Panc1 (cell line): ENCODE measurements at regions not wholly inside any gene's neighbourhood (a gene's known extent, or its start where the extent isn't known, plus 50 kb on each side); places are given as distances from the start of the nearest gene placed in this dataset.

Source experiments
- SIN3A ChIP-seq: IDR thresholded peaks from 2 replicates; pipeline ENCODE4 v1.6.1; 2012; ENCODE audit warnings: low read depth, mild to moderate bottlenecking, low read length, moderate library complexity, borderline replicate concordance; ENCODE audit not compliant: insufficient read depth
- TF ChIP-seq, protein P1 (sequence below): fragments of 450-650 bp; IDR thresholded peaks from 2 replicates; pipeline ENCODE4 v1.5.1; 2017; ENCODE audit warnings: mild to moderate bottlenecking

DNA sequence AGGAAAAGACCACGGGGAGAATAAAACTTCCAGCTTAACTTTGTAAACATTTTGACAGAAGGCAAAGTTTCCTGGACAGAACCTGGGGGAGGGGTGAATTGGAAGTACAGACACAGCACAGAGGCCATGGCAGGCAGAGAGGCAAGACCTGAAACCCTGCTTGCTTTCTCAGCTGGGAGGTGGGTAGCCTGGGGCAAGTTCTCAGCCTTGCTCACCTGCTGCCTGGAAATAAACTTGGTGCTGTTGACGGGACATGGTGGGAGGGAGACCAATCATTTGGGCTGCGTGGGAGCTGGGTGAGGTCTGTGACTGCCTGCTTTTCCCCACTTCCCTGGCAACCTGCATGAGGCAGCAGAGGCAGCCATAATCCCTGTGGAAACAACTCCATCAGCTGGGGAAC, 221.3 kb downstream of the MOXD1 start:
- TF ChIP-seq SIN3A = no peak
- TF ChIP-seq, protein P1, sequence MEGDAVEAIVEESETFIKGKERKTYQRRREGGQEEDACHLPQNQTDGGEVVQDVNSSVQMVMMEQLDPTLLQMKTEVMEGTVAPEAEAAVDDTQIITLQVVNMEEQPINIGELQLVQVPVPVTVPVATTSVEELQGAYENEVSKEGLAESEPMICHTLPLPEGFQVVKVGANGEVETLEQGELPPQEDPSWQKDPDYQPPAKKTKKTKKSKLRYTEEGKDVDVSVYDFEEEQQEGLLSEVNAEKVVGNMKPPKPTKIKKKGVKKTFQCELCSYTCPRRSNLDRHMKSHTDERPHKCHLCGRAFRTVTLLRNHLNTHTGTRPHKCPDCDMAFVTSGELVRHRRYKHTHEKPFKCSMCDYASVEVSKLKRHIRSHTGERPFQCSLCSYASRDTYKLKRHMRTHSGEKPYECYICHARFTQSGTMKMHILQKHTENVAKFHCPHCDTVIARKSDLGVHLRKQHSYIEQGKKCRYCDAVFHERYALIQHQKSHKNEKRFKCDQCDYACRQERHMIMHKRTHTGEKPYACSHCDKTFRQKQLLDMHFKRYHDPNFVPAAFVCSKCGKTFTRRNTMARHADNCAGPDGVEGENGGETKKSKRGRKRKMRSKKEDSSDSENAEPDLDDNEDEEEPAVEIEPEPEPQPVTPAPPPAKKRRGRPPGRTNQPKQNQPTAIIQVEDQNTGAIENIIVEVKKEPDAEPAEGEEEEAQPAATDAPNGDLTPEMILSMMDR = no peak
